HAP-1 (cell line): ENCODE measurements at regions not wholly inside any gene's neighbourhood (a gene's known extent, or its start where the extent isn't known, plus 50 kb on each side); places are given as distances from the start of the nearest gene placed in this dataset.

Experiments used
- DNase-seq, 2 experiments: peaks; one replicate each; pipeline ENCODE4 v3.0.0-alpha.2; 2016 to 2020; ENCODE audit warnings: low spot score in 2 of 2
- H3K27me3 ChIP-seq: fragments of 250-450 bp; sonication (Bioruptor Pico); 2 replicates; pipeline ENCODE4 v1.5.1; 2020; ENCODE audit warnings: low read depth, mild to moderate bottlenecking, moderate library complexity
- H3K36me3 ChIP-seq: fragments of 250-450 bp; sonication (Bioruptor Pico); replicated peaks from 2 replicates; pipeline ENCODE4 v1.5.1; 2020; ENCODE audit warnings: mild to moderate bottlenecking
- H3K4me1 ChIP-seq: fragments of 250-450 bp; sonication (Bioruptor Pico); 2 replicates; pipeline ENCODE4 v1.5.1; 2020; ENCODE audit warnings: mild to moderate bottlenecking
- H3K4me3 ChIP-seq: fragments of 250-450 bp; sonication (Bioruptor Pico); 2 replicates; pipeline ENCODE4 v1.5.1; 2020; ENCODE audit warnings: mild to moderate bottlenecking, moderate library complexity
- H3K9me3 ChIP-seq: fragments of 250-450 bp; sonication (Bioruptor Pico); 2 replicates; pipeline ENCODE4 v1.5.1; 2020; ENCODE audit warnings: mild to moderate bottlenecking, moderate library complexity
- in situ Hi-C: fragments of 300-500 bp; cut with MboI; formaldehyde crosslinking; loops from 3 replicates; pipeline ENCODE4 v1.14.3; 2020; ENCODE audit warnings: low sequenced_read_pairs, inconsistent platforms, mixed read lengths

GRCh38 chr13:47044842-47045241 lies 148.0 kb upstream of the HTR2A start:
- Histone ChIP-seq H3K4me1 (no peaks in the 10 kb centered on the region), H3K4me3 (no peak overlapping the region), H3K27me3 (0 out of 2 replicates have a peak, but pooled peaks cover 4% of the 10 kb centered on the region), H3K36me3 (no peaks in the 10 kb centered on the region), H3K9me3 (no peaks in the 10 kb centered on the region)
- no peak for DNase-seq
- in situ Hi-C loops, result no loop called here

DNA sequence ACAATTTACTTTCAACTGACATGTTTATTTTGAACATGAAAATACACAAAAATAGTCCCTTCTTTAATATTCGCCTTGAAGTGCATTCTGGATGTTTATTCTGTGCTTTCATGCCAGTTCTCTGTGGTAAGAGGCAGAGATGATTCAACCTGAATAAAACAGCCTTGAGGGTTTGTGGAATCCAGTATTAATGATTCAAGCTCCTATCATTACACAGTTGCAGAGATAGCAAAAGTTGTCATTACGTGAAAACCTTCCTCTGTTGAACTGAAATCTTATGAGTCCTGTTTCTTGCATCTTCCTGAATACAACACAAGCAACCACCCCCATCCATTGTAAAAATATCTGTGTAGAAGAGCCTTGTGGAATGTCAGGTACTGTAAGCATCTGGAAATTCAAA lies 142.3 kb upstream of the HTR2A start:
- Histone ChIP-seq H3K27me3 (0 out of 2 replicates have a peak, but pooled peaks cover 4% of the 10 kb centered on the region), H3K4me1 (no peaks in the 10 kb centered on the region; the same call in 1 of the 2 replicates), H3K4me3 (no peak overlapping the region), H3K9me3 (no peaks in the 10 kb centered on the region), H3K36me3 (no peaks in the 10 kb centered on the region)
- in situ Hi-C loops, result no loop called here
- DNase-seq, result no peak

GRCh38 chr13:47038188-47038587 lies 141.3 kb upstream of the HTR2A start:
- DNase-seq, result no peak
- H3K4me1 ChIP-seq, result no peaks in the 10 kb centered on the region; the same call in 1 of the 2 replicates
- in situ Hi-C loops, result no loop called here

DNA sequence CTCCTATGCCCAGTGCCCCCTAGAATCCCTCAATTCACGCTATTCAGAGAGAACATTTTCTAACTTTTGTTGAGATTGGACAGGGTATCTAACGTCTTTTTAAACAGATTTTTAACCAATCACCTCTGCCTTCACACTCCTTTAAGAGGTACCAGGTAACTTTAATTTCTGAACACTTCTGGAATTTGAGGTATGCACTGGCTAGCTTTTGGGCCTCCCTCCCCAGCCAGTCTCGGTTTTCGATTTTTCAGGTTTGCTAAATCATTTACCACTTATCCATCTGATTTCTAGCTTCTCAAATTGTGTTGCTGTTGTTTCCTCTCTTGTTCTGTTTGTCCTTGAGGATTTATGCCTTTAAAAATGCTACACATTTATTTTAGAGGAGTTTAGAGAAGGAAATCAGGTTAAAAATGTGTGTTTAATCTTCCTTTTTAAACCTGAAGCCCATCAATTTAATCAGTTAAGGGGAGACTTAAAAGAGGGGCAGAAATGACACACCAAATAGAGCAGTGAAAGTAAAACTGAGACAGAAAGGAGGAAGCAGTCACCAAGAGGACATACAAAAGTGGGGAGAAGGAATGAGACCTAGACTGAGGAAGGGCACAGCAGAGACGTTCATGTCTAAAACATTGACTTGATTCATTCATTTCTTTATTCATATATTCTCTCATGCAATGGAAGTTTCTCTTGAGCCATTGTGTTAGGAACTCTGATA lies 139.6 kb upstream of the HTR2A start:
- H3K36me3 ChIP-seq, result no peaks in the 10 kb centered on the region
- no peaks in the 10 kb centered on the region for H3K9me3 ChIP-seq
- no peak for DNase-seq
- in situ Hi-C loops, result no loop called here
- H3K27me3 ChIP-seq, result 0 out of 2 replicates have a peak, but pooled peaks cover 4% of the 10 kb centered on the region
- H3K4me3 ChIP-seq, result no peak overlapping the region
- H3K4me1 ChIP-seq, result no peaks in the 10 kb centered on the region; the same call in 1 of the 2 replicates

More at GRCh38 chr13:47038188-47038587, 141.3 kb upstream of the HTR2A start:
- Histone ChIP-seq H3K27me3 (0 out of 2 replicates have a peak, but pooled peaks cover 4% of the 10 kb centered on the region), H3K9me3 (no peaks in the 10 kb centered on the region), H3K36me3 (no peaks in the 10 kb centered on the region), H3K4me3 (no peak overlapping the region)

GRCh38 chr13:47033216-47033615 lies 136.4 kb upstream of the HTR2A start:
- Histone ChIP-seq H3K36me3 (no peaks in the 10 kb centered on the region), H3K27me3 (no peaks in the 10 kb centered on the region), H3K4me3 (no peak overlapping the region), H3K4me1 (no peaks in the 10 kb centered on the region; the same call in 1 of the 2 replicates), H3K9me3 (no peaks in the 10 kb centered on the region)
- in situ Hi-C loops, result no loop called here
- DNase-seq, result no peak

DNA sequence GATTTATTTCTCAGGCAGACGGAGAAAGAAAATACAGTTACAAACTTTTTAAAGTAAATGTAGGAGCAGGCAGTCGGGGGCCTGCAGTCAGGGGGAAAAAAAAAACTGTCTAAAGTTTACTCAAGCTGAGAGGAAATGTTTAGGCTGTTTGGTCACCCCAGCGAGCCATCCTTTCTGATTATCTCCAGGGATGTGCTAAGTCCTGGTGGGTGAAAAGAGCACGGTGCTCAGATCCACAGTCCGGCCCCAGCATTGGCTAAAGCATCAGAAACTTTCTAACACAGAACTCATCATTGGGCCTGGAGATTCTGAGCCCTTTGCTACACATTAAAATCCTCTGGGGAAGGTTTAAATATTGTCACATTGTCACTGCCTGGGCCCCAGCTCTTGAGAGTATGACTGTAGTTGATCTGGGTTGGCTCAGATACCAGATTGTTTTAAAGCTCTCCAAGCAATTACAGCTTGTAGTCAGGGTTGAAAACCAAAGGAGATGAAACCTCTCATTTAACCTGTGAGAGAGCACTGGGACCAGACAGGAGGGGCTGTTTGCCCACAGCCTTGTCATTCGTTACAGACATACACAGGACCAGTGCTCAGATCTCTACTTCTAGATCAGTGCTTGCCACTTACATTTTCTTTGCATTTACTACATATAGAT lies 131.1 kb upstream of the HTR2A start:
- Histone ChIP-seq H3K4me3 (no peak overlapping the region), H3K4me1 (no peaks in the 10 kb centered on the region), H3K27me3 (no peaks in the 10 kb centered on the region), H3K36me3 (no peaks in the 10 kb centered on the region), H3K9me3 (no peaks in the 10 kb centered on the region)
- in situ Hi-C loops, result no loop called here
- no peak for DNase-seq

- Histone ChIP-seq H3K9me3 (no peaks in the 10 kb centered on the region), H3K4me1 (no peaks in the 10 kb centered on the region), H3K36me3 (no peaks in the 10 kb centered on the region), H3K27me3 (no peaks in the 10 kb centered on the region), H3K4me3 (no peak overlapping the region)
- DNase-seq, result no peak
- in situ Hi-C loops, result no loop called here
Observed at GRCh38 chr13:47025791-47026447, 129.1 kb upstream of the HTR2A start.

DNA sequence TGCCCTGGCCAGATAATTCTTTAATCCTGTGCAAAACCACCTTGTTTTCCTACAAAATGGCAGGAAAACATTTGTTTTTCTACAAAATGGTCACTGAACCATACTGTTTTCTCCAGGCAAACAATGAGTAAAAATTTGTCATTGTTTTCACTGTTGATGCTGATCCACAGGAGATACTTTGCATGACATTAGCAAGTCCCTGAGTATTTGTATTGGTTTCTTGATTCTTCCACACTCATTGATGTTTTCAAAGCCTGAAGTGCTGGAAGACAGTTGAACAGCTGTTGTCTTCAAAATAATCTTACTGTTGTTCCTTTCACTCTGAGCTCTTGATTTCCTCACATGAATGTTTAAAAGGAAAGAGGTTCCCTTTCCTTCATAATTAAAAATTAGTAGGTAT lies 123.1 kb upstream of the HTR2A start:
- H3K4me3 ChIP-seq, result no peak overlapping the region
- in situ Hi-C loops, result no loop called here
- no peak for DNase-seq
- no peaks in the 10 kb centered on the region for H3K27me3 ChIP-seq
- no peaks in the 10 kb centered on the region for H3K4me1 ChIP-seq
- H3K36me3 ChIP-seq, result no peaks in the 10 kb centered on the region
- no peaks in the 10 kb centered on the region for H3K9me3 ChIP-seq

DNA sequence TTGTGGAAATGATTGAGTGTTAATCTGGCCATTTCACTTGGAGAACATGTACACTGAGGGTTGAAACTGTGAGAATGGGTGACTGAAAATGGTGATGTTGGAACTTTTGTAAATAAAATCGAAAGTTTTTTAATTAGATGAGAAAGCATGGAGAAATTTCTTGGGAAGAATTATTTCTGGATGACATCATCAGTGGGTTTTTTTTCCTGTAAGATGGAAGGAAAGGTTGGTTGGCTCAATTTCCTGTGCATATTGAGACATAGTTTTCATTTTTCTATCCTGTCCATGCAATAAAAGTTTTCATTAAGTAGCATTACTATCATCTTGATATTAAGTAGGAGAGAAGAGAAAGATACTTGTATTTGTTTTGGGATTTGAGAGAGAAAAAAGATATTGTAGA lies 120.6 kb upstream of the HTR2A start:
- in situ Hi-C loops, result no loop called here
- H3K9me3 ChIP-seq, result no peaks in the 10 kb centered on the region
- no peak for DNase-seq
- H3K4me3 ChIP-seq, result no peak overlapping the region
- H3K27me3 ChIP-seq, result no peaks in the 10 kb centered on the region
- no peaks in the 10 kb centered on the region for H3K36me3 ChIP-seq
- H3K4me1 ChIP-seq, result no peaks in the 10 kb centered on the region

DNA sequence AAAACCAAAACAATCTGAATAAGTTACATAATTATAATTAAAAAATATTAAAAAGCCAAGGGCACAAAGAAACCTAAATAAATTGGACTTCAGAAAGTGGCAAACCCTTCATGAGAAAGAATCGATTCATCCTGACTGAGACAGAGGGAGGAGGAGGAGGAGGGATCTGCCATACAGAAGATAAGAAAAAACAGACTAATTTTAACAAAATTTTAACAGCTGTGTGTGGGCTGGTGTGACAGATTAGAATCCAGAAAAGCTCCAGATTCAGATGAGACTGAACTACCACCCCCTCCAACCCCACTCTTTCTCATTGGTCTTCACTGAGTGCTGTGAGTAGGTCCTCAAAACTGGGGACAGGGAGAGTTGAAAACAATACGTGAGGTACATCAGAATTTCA lies 111.5 kb upstream of the HTR2A start:
- H3K27me3 ChIP-seq, result no peaks in the 10 kb centered on the region
- in situ Hi-C loops, result no loop called here
- H3K9me3 ChIP-seq, result no peaks in the 10 kb centered on the region

GRCh38 chr13:47005756-47006414 lies 109.0 kb upstream of the HTR2A start:
- no peaks in the 10 kb centered on the region for H3K27me3 ChIP-seq
- no peak overlapping the region for H3K4me3 ChIP-seq
- H3K4me1 ChIP-seq, result no peaks in the 10 kb centered on the region
- in situ Hi-C loops, result no loop called here
- H3K36me3 ChIP-seq, result no peaks in the 10 kb centered on the region
- H3K9me3 ChIP-seq, result no peaks in the 10 kb centered on the region
- DNase-seq, result no peak

More for the DNA sequence above, 111.5 kb upstream of the HTR2A start:
- Histone ChIP-seq H3K4me1 (no peaks in the 10 kb centered on the region), H3K36me3 (no peaks in the 10 kb centered on the region), H3K4me3 (no peak overlapping the region)
- no peak for DNase-seq

DNA sequence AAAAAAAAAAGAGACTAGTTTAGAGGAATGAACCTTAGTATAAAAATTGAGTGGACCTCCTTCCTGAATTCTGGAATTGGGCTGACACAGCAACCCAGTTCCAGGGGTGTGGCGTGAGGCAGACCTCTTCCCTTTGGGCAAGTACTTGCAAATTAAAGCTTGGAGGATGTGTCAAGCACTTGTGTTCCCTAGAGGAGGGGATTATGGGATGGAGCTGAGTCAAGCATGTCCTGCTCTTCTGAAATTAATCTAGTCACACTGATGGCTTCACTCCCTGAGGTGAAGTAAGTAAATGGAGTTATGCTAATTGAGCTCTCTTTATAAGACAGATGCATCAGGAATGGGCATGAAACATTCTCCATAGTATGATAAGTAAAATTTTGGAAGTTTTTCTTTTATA lies 107.7 kb upstream of the HTR2A start:
- Histone ChIP-seq H3K4me3 (no peak overlapping the region), H3K9me3 (no peaks in the 10 kb centered on the region), H3K27me3 (no peaks in the 10 kb centered on the region), H3K4me1 (no peaks in the 10 kb centered on the region), H3K36me3 (no peaks in the 10 kb centered on the region)
- no peak for DNase-seq
- in situ Hi-C loops, result no loop called here

GRCh38 chr13:47004027-47004426 lies 107.2 kb upstream of the HTR2A start:
- Histone ChIP-seq H3K27me3 (no peaks in the 10 kb centered on the region), H3K4me1 (no peaks in the 10 kb centered on the region), H3K4me3 (no peak overlapping the region), H3K9me3 (no peaks in the 10 kb centered on the region), H3K36me3 (no peaks in the 10 kb centered on the region)
- DNase-seq, result no peak
- in situ Hi-C loops, result no loop called here

- in situ Hi-C loops, result no loop called here
- no peak for DNase-seq
- no peaks in the 10 kb centered on the region for H3K9me3 ChIP-seq
- no peak overlapping the region for H3K4me3 ChIP-seq
- H3K36me3 ChIP-seq, result no peaks in the 10 kb centered on the region
- H3K27me3 ChIP-seq, result no peaks in the 10 kb centered on the region
- H3K4me1 ChIP-seq, result no peaks in the 10 kb centered on the region
Observed at GRCh38 chr13:47000165-47000564, 103.3 kb upstream of the HTR2A start.
